Endodermal cell (in vitro differentiated cells): ENCODE measurements at regions not wholly inside any gene's neighbourhood (a gene's known extent, or its start where the extent isn't known, plus 50 kb on each side); places are given as distances from the start of the nearest gene placed in this dataset.

Experiments used
- DNase-seq: peaks from one replicate; pipeline ENCODE4 v3.0.0-alpha.2; 2017
- H3K27ac ChIP-seq: 2 replicates; pipeline ENCODE4 v1.5.1; 2013; ENCODE audit warnings: mild to moderate bottlenecking, low read depth, low read length, moderate library complexity
- H3K27me3 ChIP-seq: 2 replicates; pipeline ENCODE4 v1.6.1; 2013; ENCODE audit warnings: mild to moderate bottlenecking, low read length, moderate library complexity; ENCODE audit not compliant: insufficient read depth, control insufficient read depth, poor library complexity, severe bottlenecking
- H3K36me3 ChIP-seq: 2 replicates; pipeline ENCODE4 v1.7.0; 2013; ENCODE audit warnings: mild to moderate bottlenecking, low read length, moderate library complexity; ENCODE audit not compliant: control insufficient read depth, insufficient read depth
- H3K4me1 ChIP-seq: one replicate; pipeline ENCODE4 v1.7.0; 2013; ENCODE audit warnings: low read length; ENCODE audit not compliant: control insufficient read depth, insufficient read depth
- H3K4me3 ChIP-seq: 2 replicates; pipeline ENCODE4 v1.5.1; 2013; ENCODE audit warnings: mild to moderate bottlenecking, low read length, moderate library complexity
- H3K9ac ChIP-seq: 2 replicates; pipeline ENCODE4 v1.6.1; 2013; ENCODE audit warnings: mild to moderate bottlenecking, low read length, moderate library complexity; ENCODE audit not compliant: poor library complexity, severe bottlenecking; ENCODE audit errors: extremely low read depth
- H3K9me3 ChIP-seq: 2 replicates; pipeline ENCODE4 v1.6.1; 2013; ENCODE audit warnings: mild to moderate bottlenecking, low read length, moderate library complexity; ENCODE audit not compliant: control insufficient read depth
- H3K27ac Mint-ChIP-seq: 2 replicates; pipeline ENCODE4 v1.8.0; 2020; ENCODE audit warnings: mixed read lengths
- H3K27me3 Mint-ChIP-seq: 2 replicates; pipeline ENCODE4 v1.8.0; 2021; ENCODE audit warnings: mild to moderate bottlenecking, mixed read lengths; ENCODE audit not compliant: insufficient read depth
- H3K36me3 Mint-ChIP-seq: 2 replicates; pipeline ENCODE4 v1.8.0; 2020; ENCODE audit warnings: low read depth, mixed read lengths
- H3K4me1 Mint-ChIP-seq: 2 replicates; pipeline ENCODE4 v1.8.0; 2020; ENCODE audit warnings: mixed read lengths
- H3K4me3 Mint-ChIP-seq: 2 replicates; pipeline ENCODE4 v1.8.0; 2020; ENCODE audit warnings: mild to moderate bottlenecking, moderate library complexity, mixed read lengths
- H3K9me3 Mint-ChIP-seq: 2 replicates; pipeline ENCODE4 v1.8.0; 2020; ENCODE audit warnings: mild to moderate bottlenecking, mixed read lengths
- WGBS, 2 experiments: methylation state at CpG; one replicate each; pipeline versions ENCODE4 v1.1.5 to v1.1.7; 2013; ENCODE audit warnings: missing lambda C conversion rate in 2 of 2, mixed read lengths in 1 of 2; ENCODE audit not compliant: insufficient coverage in 1 of 2, insufficient read length in 1 of 2; 5-methylcytosine and 5-hydroxymethylcytosine counted together
- TF ChIP-seq, protein P1 (sequence below): fragments of 200-600 bp; sonication (generic); conservative IDR thresholded peaks from 2 replicates; pipeline ENCODE4 v1.5.0; 2021; ENCODE audit warnings: antibody characterized with exemption, mild to moderate bottlenecking

DNA sequence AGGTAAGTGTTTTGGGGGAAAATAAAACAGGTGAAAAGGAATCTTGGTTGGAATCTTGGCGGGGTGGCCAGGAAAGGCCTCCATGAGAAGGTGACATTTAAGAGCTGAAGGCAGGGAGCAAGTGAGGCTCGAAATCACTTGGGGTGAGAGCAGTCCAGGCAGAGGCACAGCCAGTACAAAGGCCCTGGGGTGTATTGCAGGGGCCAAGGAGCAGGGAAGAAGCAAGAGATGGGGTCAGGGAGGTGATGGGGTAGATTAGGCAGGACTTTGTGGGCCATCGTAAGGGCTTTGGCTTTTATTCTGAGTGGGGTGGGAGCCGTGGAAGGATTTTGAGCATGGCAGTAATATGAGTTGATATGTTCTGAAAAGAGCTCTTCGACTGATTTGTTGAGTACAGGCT, 551.1 kb downstream of the MN1 start:
- H3K4me1 ChIP-seq, result no peaks in the 10 kb centered on the region
- H3K9me3 ChIP-seq, result peaks cover 5% of the 10 kb centered on the region
- no peaks in the 10 kb centered on the region for H3K4me1 Mint-ChIP-seq
- H3K27me3 ChIP-seq, result no peaks in the 10 kb centered on the region
- no peaks in the 10 kb centered on the region for H3K36me3 Mint-ChIP-seq
- TF ChIP-seq, protein P1, sequence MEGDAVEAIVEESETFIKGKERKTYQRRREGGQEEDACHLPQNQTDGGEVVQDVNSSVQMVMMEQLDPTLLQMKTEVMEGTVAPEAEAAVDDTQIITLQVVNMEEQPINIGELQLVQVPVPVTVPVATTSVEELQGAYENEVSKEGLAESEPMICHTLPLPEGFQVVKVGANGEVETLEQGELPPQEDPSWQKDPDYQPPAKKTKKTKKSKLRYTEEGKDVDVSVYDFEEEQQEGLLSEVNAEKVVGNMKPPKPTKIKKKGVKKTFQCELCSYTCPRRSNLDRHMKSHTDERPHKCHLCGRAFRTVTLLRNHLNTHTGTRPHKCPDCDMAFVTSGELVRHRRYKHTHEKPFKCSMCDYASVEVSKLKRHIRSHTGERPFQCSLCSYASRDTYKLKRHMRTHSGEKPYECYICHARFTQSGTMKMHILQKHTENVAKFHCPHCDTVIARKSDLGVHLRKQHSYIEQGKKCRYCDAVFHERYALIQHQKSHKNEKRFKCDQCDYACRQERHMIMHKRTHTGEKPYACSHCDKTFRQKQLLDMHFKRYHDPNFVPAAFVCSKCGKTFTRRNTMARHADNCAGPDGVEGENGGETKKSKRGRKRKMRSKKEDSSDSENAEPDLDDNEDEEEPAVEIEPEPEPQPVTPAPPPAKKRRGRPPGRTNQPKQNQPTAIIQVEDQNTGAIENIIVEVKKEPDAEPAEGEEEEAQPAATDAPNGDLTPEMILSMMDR, result no peak
- no peak overlapping the region for H3K9ac ChIP-seq
- 89% methylated on average over 5 of the region's 5 CpGs for WGBS, 2 experiments
- H3K4me3 Mint-ChIP-seq, result no peak overlapping the region
- H3K27me3 Mint-ChIP-seq, result peaks cover 5% of the 10 kb centered on the region
- no peaks in the 10 kb centered on the region for H3K36me3 ChIP-seq
- no peak overlapping the region for H3K27ac ChIP-seq
- H3K9me3 Mint-ChIP-seq, result peaks cover 7% of the 10 kb centered on the region
- no peak for DNase-seq
- no peak overlapping the region for H3K4me3 ChIP-seq
- H3K27ac Mint-ChIP-seq, result no peak overlapping the region

DNA sequence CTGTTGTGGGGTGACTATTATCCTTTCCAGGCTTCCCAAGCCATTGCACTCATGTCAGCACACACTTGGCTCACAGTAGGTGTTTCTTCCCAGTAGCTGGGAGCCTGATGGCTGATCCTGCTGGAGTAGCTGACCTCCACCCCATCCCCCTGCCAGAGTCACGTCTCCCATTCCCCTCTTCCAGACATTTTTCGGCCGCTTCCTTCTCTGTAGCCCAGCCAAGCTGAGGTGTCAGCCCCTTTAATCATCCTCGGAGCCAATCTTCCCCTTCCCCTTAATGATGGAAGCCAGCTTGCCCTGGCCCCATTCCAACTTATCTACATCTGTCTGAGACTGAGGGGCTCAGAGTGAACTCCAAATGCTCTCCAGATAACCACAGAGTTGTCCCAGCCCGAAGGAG, 550.7 kb downstream of the MN1 start:
- no peak overlapping the region for H3K27ac Mint-ChIP-seq
- no peak overlapping the region for H3K27ac ChIP-seq

DNA sequence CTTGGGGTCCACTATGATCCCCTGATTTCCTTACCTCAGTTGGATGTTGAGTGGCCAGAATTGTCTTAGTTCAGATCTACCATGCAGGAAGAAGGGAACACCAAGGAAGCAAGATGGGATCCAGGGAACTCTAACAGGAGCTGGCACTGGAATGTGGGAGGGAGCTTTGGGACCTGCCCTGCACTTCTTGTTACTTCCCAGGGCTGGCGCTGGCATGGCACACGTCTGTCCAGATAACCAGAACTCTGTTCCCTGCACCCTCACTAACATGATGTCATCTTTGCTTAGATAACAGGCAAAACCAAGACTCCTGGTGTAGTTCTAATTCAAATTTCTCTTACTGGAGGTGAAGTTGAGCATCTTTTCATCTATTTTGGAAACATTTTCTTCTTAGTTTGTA, 550.0 kb downstream of the MN1 start:
- Histone ChIP-seq H3K4me1 (no peaks in the 10 kb centered on the region), H3K27me3 (no peaks in the 10 kb centered on the region), H3K9ac (no peak overlapping the region), H3K36me3 (no peaks in the 10 kb centered on the region), H3K4me3 (no peak overlapping the region), H3K9me3 (peaks cover 10% of the 10 kb centered on the region), H3K27ac (no peak overlapping the region)
- no peak for DNase-seq
- Mint-ChIP-seq H3K9me3 (peaks cover 12% of the 10 kb centered on the region), H3K4me3 (no peak overlapping the region), H3K27ac (no peak overlapping the region), H3K36me3 (no peaks in the 10 kb centered on the region), H3K4me1 (no peaks in the 10 kb centered on the region), H3K27me3 (peaks cover 4% of the 10 kb centered on the region)
- WGBS, 2 experiments, result 90 to 96% methylated on average over 2 of the region's 2 CpGs
- TF ChIP-seq, protein P1, result no peak

More for the DNA sequence above, 550.7 kb downstream of the MN1 start:
- H3K9me3 ChIP-seq, result peaks cover 10% of the 10 kb centered on the region
- Mint-ChIP-seq H3K27me3 (peaks cover 5% of the 10 kb centered on the region), H3K36me3 (no peaks in the 10 kb centered on the region), H3K4me1 (no peaks in the 10 kb centered on the region), H3K9me3 (peaks cover 12% of the 10 kb centered on the region), H3K4me3 (no peak overlapping the region)
- DNase-seq, result no peak
- no peaks in the 10 kb centered on the region for H3K27me3 ChIP-seq
- 90 to 100% methylated on average over 4 to 5 of the region's 5 CpGs for WGBS, 2 experiments
- H3K36me3 ChIP-seq, result no peaks in the 10 kb centered on the region
- H3K9ac ChIP-seq, result no peak overlapping the region
- H3K4me1 ChIP-seq, result no peaks in the 10 kb centered on the region
- no peak overlapping the region for H3K4me3 ChIP-seq
- TF ChIP-seq, protein P1, result no peak
